ENCODE measurements at regions not wholly inside any gene's neighbourhood (a gene's known extent, or its start where the extent isn't known, plus 50 kb on each side); places are given as distances from the start of the nearest gene placed in this dataset.
"Not testable (repeated sequence)": the region's sequence is repeated elsewhere in the genome, so short reads cannot be mapped to it uniquely, and the experiment has no call there.

- DNase-seq (ENCODE audit: low spot score) = no peak
These were observed 148.3 kb upstream of the CADM1 start for GRCh38 chr11:115652496-115652895.

- DNase-seq (ENCODE audit: low spot score) = no peak
These were observed 147.9 kb upstream of the CADM1 start for GRCh38 chr11:115652094-115652493.

- no peak for DNase-seq (ENCODE audit: low spot score)
These were observed 145.2 kb upstream of the CADM1 start for GRCh38 chr11:115649461-115649860.

- DNase-seq (ENCODE audit: low spot score) = no peak
These were observed 141.6 kb upstream of the CADM1 start for GRCh38 chr11:115645631-115646317.

- no peak for DNase-seq (ENCODE audit: low spot score)
These were observed 140.6 kb upstream of the CADM1 start for GRCh38 chr11:115644856-115645255.

GRCh38 chr11:115643549-115644270, 139.5 kb upstream of the CADM1 start:
- DNase-seq (ENCODE audit: low spot score) = no peak

GRCh38 chr11:115642660-115643059, 138.4 kb upstream of the CADM1 start:
- no peak for DNase-seq (ENCODE audit: low spot score)

GRCh38 chr11:115637599-115638241, 133.5 kb upstream of the CADM1 start:
- no peak for DNase-seq (ENCODE audit: low spot score)

GRCh38 chr11:115636753-115637527, 132.7 kb upstream of the CADM1 start:
- DNase-seq (ENCODE audit: low spot score) = no peak

- DNase-seq (ENCODE audit: low spot score) = not testable (repeated sequence)
These were observed 129.8 kb upstream of the CADM1 start for GRCh38 chr11:115633977-115634376.

- DNase-seq (ENCODE audit: low spot score) = no peak
These were observed 127.8 kb upstream of the CADM1 start for GRCh38 chr11:115632061-115632460.

- no peak for DNase-seq (ENCODE audit: low spot score)
These were observed 127.4 kb upstream of the CADM1 start for GRCh38 chr11:115631609-115632008.

GRCh38 chr11:115630214-115630613, 126.0 kb upstream of the CADM1 start:
- no peak for DNase-seq (ENCODE audit: low spot score)

- DNase-seq (ENCODE audit: low spot score) = no peak
These were observed 125.3 kb upstream of the CADM1 start for GRCh38 chr11:115629456-115630015.

- DNase-seq (ENCODE audit: low spot score) = no peak
These were observed 123.6 kb upstream of the CADM1 start for GRCh38 chr11:115627666-115628460.

- no peak for DNase-seq (ENCODE audit: low spot score)
These were observed 122.9 kb upstream of the CADM1 start for GRCh38 chr11:115627071-115627470.

- no peak for DNase-seq (ENCODE audit: low spot score)
These were observed 122.2 kb upstream of the CADM1 start for GRCh38 chr11:115626414-115626813.

- DNase-seq (ENCODE audit: low spot score) = no peak
These were observed 121.3 kb upstream of the CADM1 start for GRCh38 chr11:115625502-115625901.

GRCh38 chr11:115624065-115624464, 119.8 kb upstream of the CADM1 start:
- DNase-seq (ENCODE audit: low spot score) = no peak

- no peak for DNase-seq (ENCODE audit: low spot score)
These were observed 118.8 kb upstream of the CADM1 start for GRCh38 chr11:115623021-115623451.

- DNase-seq (ENCODE audit: low spot score) = no peak
These were observed 114.2 kb upstream of the CADM1 start for GRCh38 chr11:115618428-115618827.

Measured in HT-29 (cell line).